Liver (tissue), 3 donors: ENCODE measurements at regions not wholly inside any gene's neighbourhood (a gene's known extent, or its start where the extent isn't known, plus 50 kb on each side); places are given as distances from the start of the nearest gene placed in this dataset.

ENCODE experiments used
- CTCF ChIP-seq: fragments of 150-350 bp; IDR thresholded peaks from 2 replicates; pipeline ENCODE4 v1.5.1; 2017; ENCODE audit warnings: improper control_type of control experiment, low read depth, low read length; ENCODE audit not compliant: missing input control
- GABPA ChIP-seq, 2 donors: IDR thresholded peaks in 1 of 2; conservative IDR thresholded peaks in 1 of 2; 2 replicates each; pipeline ENCODE4 v1.6.1; 2016; ENCODE audit warnings: antibody characterized with exemption in 2 of 2, mild to moderate bottlenecking in 1 of 2, moderate library complexity in 1 of 2
- RAD21 ChIP-seq, 2 donors: IDR thresholded peaks; 2 replicates each; pipeline ENCODE4 v1.6.1; 2016; ENCODE audit warnings: antibody characterized with exemption in 2 of 2, mild to moderate bottlenecking in 2 of 2
- REST ChIP-seq: IDR thresholded peaks from 2 replicates; pipeline ENCODE4 v1.6.1; 2016; ENCODE audit warnings: antibody characterized with exemption, mild to moderate bottlenecking
- TAF1 ChIP-seq: conservative IDR thresholded peaks from 2 replicates; pipeline ENCODE4 v1.6.1; 2016; ENCODE audit warnings: antibody characterized with exemption, mild to moderate bottlenecking
- YY1 ChIP-seq: IDR thresholded peaks from 2 replicates; pipeline ENCODE4 v1.6.1; 2016; ENCODE audit warnings: antibody characterized with exemption, mild to moderate bottlenecking
- TF ChIP-seq, protein P1 (sequence below): IDR thresholded peaks from 2 replicates; pipeline ENCODE4 v1.6.1; 2016; ENCODE audit warnings: antibody characterized with exemption
- TF ChIP-seq, protein P2 (sequence below): IDR thresholded peaks from 2 replicates; pipeline ENCODE4 v1.6.1; 2016; ENCODE audit warnings: antibody characterized with exemption
- donor health status: healthy.
- donor health status: healthy.

DNA sequence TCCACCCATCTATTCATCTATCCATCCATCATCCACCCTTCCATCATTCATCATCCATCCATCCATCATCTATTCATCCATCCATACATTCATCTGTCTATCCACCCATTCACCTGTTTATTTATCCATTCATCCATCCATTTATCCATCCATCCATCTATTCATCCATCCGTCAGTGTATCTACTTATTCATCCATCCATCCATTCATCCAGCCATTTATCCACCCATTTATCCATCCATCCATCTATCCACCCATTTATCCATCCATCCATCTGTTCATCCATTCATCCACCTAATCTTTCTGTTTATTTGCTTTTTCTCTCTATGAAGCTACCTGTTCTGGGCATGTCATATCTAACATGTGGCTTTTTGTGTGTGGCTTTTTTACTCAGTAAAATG is 115.4 kb downstream of the CRYAA start:
- no peak for TF ChIP-seq TAF1
- TF ChIP-seq CTCF = no peak
- TF ChIP-seq GABPA (IDR thresholded peaks at IDR 0.05 in 1 of 2, conservative IDR thresholded peaks at IDR 0.05 in 1 of 2) = no peak
- no peak for TF ChIP-seq RAD21 (IDR thresholded peaks at IDR 0.05)
- TF ChIP-seq, protein P1, sequence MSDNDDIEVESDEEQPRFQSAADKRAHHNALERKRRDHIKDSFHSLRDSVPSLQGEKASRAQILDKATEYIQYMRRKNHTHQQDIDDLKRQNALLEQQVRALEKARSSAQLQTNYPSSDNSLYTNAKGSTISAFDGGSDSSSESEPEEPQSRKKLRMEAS = no peak
- TF ChIP-seq REST = no peak
- TF ChIP-seq YY1 = no peak
- TF ChIP-seq, protein P2, sequence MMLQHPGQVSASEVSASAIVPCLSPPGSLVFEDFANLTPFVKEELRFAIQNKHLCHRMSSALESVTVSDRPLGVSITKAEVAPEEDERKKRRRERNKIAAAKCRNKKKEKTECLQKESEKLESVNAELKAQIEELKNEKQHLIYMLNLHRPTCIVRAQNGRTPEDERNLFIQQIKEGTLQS = no peak
